ENCODE measurements at regions not wholly inside any gene's neighbourhood (a gene's known extent, or its start where the extent isn't known, plus 50 kb on each side); places are given as distances from the start of the nearest gene placed in this dataset.

- no peak for ATAC-seq (ENCODE audit: low read depth in 2 of 2)
These were observed 100.6 kb downstream of the OAT start for GRCh38 chr10:124318076-124318475.

GRCh38 chr10:124316326-124316725 lies 102.4 kb downstream of the OAT start:
- Mint-ChIP-seq H3K4me3 (no peak overlapping the region), H3K9me3 (peaks cover 0 to 4% (median 0%) of the 10 kb centered on the region in 7 donors), H3K27me3 (peaks cover 5% of the 10 kb centered on the region), H3K4me1 (no peaks in the 10 kb centered on the region), H3K36me3 (no peaks in the 10 kb centered on the region), H3K27ac (no peak overlapping the region)
- ATAC-seq (ENCODE audit: low read depth in 2 of 2) (no peak), DNase-seq (no peak)
- H3K9me3 ChIP-seq (ENCODE audit: control insufficient read depth in 2 of 2, low read length in 2 of 2): no peaks in the 10 kb centered on the region
- no peaks in the 10 kb centered on the region for H3K36me3 ChIP-seq (ENCODE audit: control insufficient read depth, insufficient read depth, low read length)
- no peak overlapping the region for H3K4me3 ChIP-seq (ENCODE audit: low read depth, low read length)
- H3K27me3 ChIP-seq (ENCODE audit: control insufficient read depth, insufficient read depth, low read length): no peaks in the 10 kb centered on the region
- no peak overlapping the region for H3K27ac ChIP-seq (ENCODE audit: insufficient read depth, low read length, poor library complexity, severe bottlenecking)
- H3K4me1 ChIP-seq (ENCODE audit: control insufficient read depth, insufficient read depth, low read length, poor library complexity, severe bottlenecking): no peaks in the 10 kb centered on the region

More at GRCh38 chr10:124318076-124318475, 100.6 kb downstream of the OAT start:
- Histone ChIP-seq H3K27me3 (ENCODE audit: control insufficient read depth, insufficient read depth, low read length) (no peaks in the 10 kb centered on the region), H3K4me3 (ENCODE audit: low read depth, low read length) (no peak overlapping the region), H3K36me3 (ENCODE audit: control insufficient read depth, insufficient read depth, low read length) (no peaks in the 10 kb centered on the region), H3K9me3 (ENCODE audit: control insufficient read depth in 2 of 2, low read length in 2 of 2) (no peaks in the 10 kb centered on the region), H3K27ac (ENCODE audit: insufficient read depth, low read length, poor library complexity, severe bottlenecking) (no peak overlapping the region), H3K4me1 (ENCODE audit: control insufficient read depth, insufficient read depth, low read length, poor library complexity, severe bottlenecking) (no peaks in the 10 kb centered on the region)
- H3K27me3 Mint-ChIP-seq: peaks cover 5% of the 10 kb centered on the region
- H3K36me3 Mint-ChIP-seq: no peaks in the 10 kb centered on the region
- H3K9me3 Mint-ChIP-seq: peaks cover 0 to 4% (median 0%) of the 10 kb centered on the region in 7 donors
- no peak overlapping the region for H3K4me3 Mint-ChIP-seq
- no peak for DNase-seq
- H3K4me1 Mint-ChIP-seq: no peaks in the 10 kb centered on the region
- H3K27ac Mint-ChIP-seq: no peak overlapping the region

- H3K27ac Mint-ChIP-seq: no peak overlapping the region
- Histone ChIP-seq H3K4me1 (ENCODE audit: control insufficient read depth, insufficient read depth, low read length, poor library complexity, severe bottlenecking) (no peaks in the 10 kb centered on the region), H3K9me3 (ENCODE audit: control insufficient read depth in 2 of 2, low read length in 2 of 2) (no peaks in the 10 kb centered on the region), H3K4me3 (ENCODE audit: low read depth, low read length) (no peak overlapping the region), H3K27ac (ENCODE audit: insufficient read depth, low read length, poor library complexity, severe bottlenecking) (no peak overlapping the region), H3K27me3 (ENCODE audit: control insufficient read depth, insufficient read depth, low read length) (no peaks in the 10 kb centered on the region), H3K36me3 (ENCODE audit: control insufficient read depth, insufficient read depth, low read length) (no peaks in the 10 kb centered on the region)
- ATAC-seq (ENCODE audit: low read depth in 2 of 2) (no peak), DNase-seq (no peak)
- H3K9me3 Mint-ChIP-seq: peaks cover 0 to 4% (median 0%) of the 10 kb centered on the region in 7 donors
- H3K27me3 Mint-ChIP-seq: peaks cover 5% of the 10 kb centered on the region
- no peaks in the 10 kb centered on the region for H3K36me3 Mint-ChIP-seq
- H3K4me3 Mint-ChIP-seq: no peak overlapping the region
- no peaks in the 10 kb centered on the region for H3K4me1 Mint-ChIP-seq
These were observed 103.0 kb downstream of the OAT start for GRCh38 chr10:124315591-124316270.

- peaks cover 0 to 3% (median 0%) of the 10 kb centered on the region in 7 donors for H3K9me3 Mint-ChIP-seq
- no peak overlapping the region for H3K4me3 ChIP-seq (ENCODE audit: low read depth, low read length)
- no peaks in the 10 kb centered on the region for H3K9me3 ChIP-seq (ENCODE audit: control insufficient read depth in 2 of 2, low read length in 2 of 2)
- no peak overlapping the region for H3K4me3 Mint-ChIP-seq
- no peak for DNase-seq
- H3K27ac Mint-ChIP-seq: no peak overlapping the region
- H3K27me3 ChIP-seq (ENCODE audit: control insufficient read depth, insufficient read depth, low read length): no peaks in the 10 kb centered on the region
- H3K27me3 Mint-ChIP-seq: peaks cover 10% of the 10 kb centered on the region
- ATAC-seq (ENCODE audit: low read depth in 2 of 2): no peak
- H3K4me1 ChIP-seq (ENCODE audit: control insufficient read depth, insufficient read depth, low read length, poor library complexity, severe bottlenecking): no peaks in the 10 kb centered on the region
- no peaks in the 10 kb centered on the region for H3K36me3 ChIP-seq (ENCODE audit: control insufficient read depth, insufficient read depth, low read length)
- no peaks in the 10 kb centered on the region for H3K36me3 Mint-ChIP-seq
- no peaks in the 10 kb centered on the region for H3K4me1 Mint-ChIP-seq
- H3K27ac ChIP-seq (ENCODE audit: insufficient read depth, low read length, poor library complexity, severe bottlenecking): no peak overlapping the region
These were observed 105.3 kb downstream of the OAT start for GRCh38 chr10:124313374-124313773.

- ATAC-seq (ENCODE audit: low read depth in 2 of 2) (no peak), DNase-seq (no peak)
- H3K9me3 ChIP-seq (ENCODE audit: control insufficient read depth in 2 of 2, low read length in 2 of 2): no peaks in the 10 kb centered on the region
- Mint-ChIP-seq H3K4me1 (no peaks in the 10 kb centered on the region), H3K9me3 (no peaks in the 10 kb centered on the region), H3K4me3 (no peak overlapping the region), H3K36me3 (no peaks in the 10 kb centered on the region), H3K27ac (no peak overlapping the region), H3K27me3 (peaks cover 10% of the 10 kb centered on the region)
- no peaks in the 10 kb centered on the region for H3K27me3 ChIP-seq (ENCODE audit: control insufficient read depth, insufficient read depth, low read length)
- no peaks in the 10 kb centered on the region for H3K4me1 ChIP-seq (ENCODE audit: control insufficient read depth, insufficient read depth, low read length, poor library complexity, severe bottlenecking)
- no peak overlapping the region for H3K4me3 ChIP-seq (ENCODE audit: low read depth, low read length)
- no peaks in the 10 kb centered on the region for H3K36me3 ChIP-seq (ENCODE audit: control insufficient read depth, insufficient read depth, low read length)
- H3K27ac ChIP-seq (ENCODE audit: insufficient read depth, low read length, poor library complexity, severe bottlenecking): no peak overlapping the region
These were observed 109.9 kb downstream of the OAT start for GRCh38 chr10:124308811-124309210.

- Histone ChIP-seq H3K9me3 (ENCODE audit: control insufficient read depth in 2 of 2, low read length in 2 of 2) (no peaks in the 10 kb centered on the region), H3K4me3 (ENCODE audit: low read depth, low read length) (no peak overlapping the region), H3K27ac (ENCODE audit: insufficient read depth, low read length, poor library complexity, severe bottlenecking) (no peak overlapping the region), H3K27me3 (ENCODE audit: control insufficient read depth, insufficient read depth, low read length) (no peaks in the 10 kb centered on the region), H3K4me1 (ENCODE audit: control insufficient read depth, insufficient read depth, low read length, poor library complexity, severe bottlenecking) (no peaks in the 10 kb centered on the region), H3K36me3 (ENCODE audit: control insufficient read depth, insufficient read depth, low read length) (no peaks in the 10 kb centered on the region)
- DNase-seq: no peak
- Mint-ChIP-seq H3K9me3 (no peaks in the 10 kb centered on the region), H3K27ac (no peak overlapping the region), H3K36me3 (no peaks in the 10 kb centered on the region), H3K27me3 (peaks cover 5% of the 10 kb centered on the region), H3K4me3 (no peak overlapping the region), H3K4me1 (no peaks in the 10 kb centered on the region)
- no peak for ATAC-seq (ENCODE audit: low read depth in 2 of 2)
These were observed 110.6 kb downstream of the OAT start for GRCh38 chr10:124308056-124308645.

GRCh38 chr10:124307591-124307990 lies 111.1 kb downstream of the OAT start:
- no peaks in the 10 kb centered on the region for H3K4me1 Mint-ChIP-seq
- Histone ChIP-seq H3K9me3 (ENCODE audit: control insufficient read depth in 2 of 2, low read length in 2 of 2) (no peaks in the 10 kb centered on the region), H3K27me3 (ENCODE audit: control insufficient read depth, insufficient read depth, low read length) (no peaks in the 10 kb centered on the region), H3K4me3 (ENCODE audit: low read depth, low read length) (no peak overlapping the region), H3K27ac (ENCODE audit: insufficient read depth, low read length, poor library complexity, severe bottlenecking) (no peak overlapping the region), H3K36me3 (ENCODE audit: control insufficient read depth, insufficient read depth, low read length) (no peaks in the 10 kb centered on the region), H3K4me1 (ENCODE audit: control insufficient read depth, insufficient read depth, low read length, poor library complexity, severe bottlenecking) (no peaks in the 10 kb centered on the region)
- no peak overlapping the region for H3K27ac Mint-ChIP-seq
- no peaks in the 10 kb centered on the region for H3K9me3 Mint-ChIP-seq
- peaks cover 4% of the 10 kb centered on the region for H3K27me3 Mint-ChIP-seq
- no peaks in the 10 kb centered on the region for H3K36me3 Mint-ChIP-seq
- no peak overlapping the region for H3K4me3 Mint-ChIP-seq
- ATAC-seq (ENCODE audit: low read depth in 2 of 2) (no peak), DNase-seq (no peak)

GRCh38 chr10:124306922-124307371 lies 111.8 kb downstream of the OAT start:
- no peaks in the 10 kb centered on the region for H3K4me1 ChIP-seq (ENCODE audit: control insufficient read depth, insufficient read depth, low read length, poor library complexity, severe bottlenecking)
- H3K36me3 ChIP-seq (ENCODE audit: control insufficient read depth, insufficient read depth, low read length): no peaks in the 10 kb centered on the region
- ATAC-seq (ENCODE audit: low read depth in 2 of 2) (peak in 1 of 2 donors; percentile 16), DNase-seq (no peak)
- no peak overlapping the region for H3K27ac Mint-ChIP-seq
- H3K9me3 ChIP-seq (ENCODE audit: control insufficient read depth in 2 of 2, low read length in 2 of 2): no peaks in the 10 kb centered on the region
- peaks cover 4% of the 10 kb centered on the region for H3K27me3 Mint-ChIP-seq
- H3K36me3 Mint-ChIP-seq: no peaks in the 10 kb centered on the region
- H3K27ac ChIP-seq (ENCODE audit: insufficient read depth, low read length, poor library complexity, severe bottlenecking): no peak overlapping the region
- H3K4me3 Mint-ChIP-seq: no peak overlapping the region
- no peaks in the 10 kb centered on the region for H3K27me3 ChIP-seq (ENCODE audit: control insufficient read depth, insufficient read depth, low read length)
- no peaks in the 10 kb centered on the region for H3K4me1 Mint-ChIP-seq
- H3K4me3 ChIP-seq (ENCODE audit: low read depth, low read length): no peak overlapping the region
- H3K9me3 Mint-ChIP-seq: no peaks in the 10 kb centered on the region

Measured in CD4-positive, CD25-positive, alpha-beta regulatory T cell (primary cell).